ENCODE measurements at regions not wholly inside any gene's neighbourhood (a gene's known extent, or its start where the extent isn't known, plus 50 kb on each side); places are given as distances from the start of the nearest gene placed in this dataset.

- intact Hi-C loops (cut with DNase I; ENCODE audit: low total_unique reads), result no loop called here
- H3K4me3 ChIP-seq (ENCODE audit: low read depth, poor library complexity, severe bottlenecking), result no peak overlapping the region
- TF ChIP-seq CTCF (IDR thresholded peaks at IDR 0.05), result no peak
- no peak for TF ChIP-seq POLR2A (IDR thresholded peaks at IDR 0.05)
- 86 to 93% methylated on average over 1 of the region's 1 CpG for WGBS, 2 donors
- DNase-seq (ENCODE audit: low spot score in 2 of 2), result no peak
These were observed 341.2 kb downstream of the PIK3C3 start for GRCh38 chr18:42296192-42296591.

- intact Hi-C loops (cut with DNase I; ENCODE audit: low total_unique reads), result no loop called here
- TF ChIP-seq CTCF (IDR thresholded peaks at IDR 0.05) (no peak), POLR2A (IDR thresholded peaks at IDR 0.05) (no peak)
- H3K4me3 ChIP-seq (ENCODE audit: low read depth, poor library complexity, severe bottlenecking), result no peak overlapping the region
- DNase-seq (ENCODE audit: low spot score in 2 of 2), result no peak
These were observed 341.7 kb downstream of the PIK3C3 start for GRCh38 chr18:42296723-42297122.

- WGBS, 2 donors, result 31 to 32% methylated on average over 15 of the region's 15 CpGs
- DNase-seq (ENCODE audit: low spot score in 2 of 2), result peak; percentile 76 to 90
- TF ChIP-seq POLR2A (IDR thresholded peaks at IDR 0.05), result no peak
- TF ChIP-seq CTCF (IDR thresholded peaks at IDR 0.05), result peak in 1 of 3 donors; percentile 46
- intact Hi-C loops (cut with DNase I; ENCODE audit: low total_unique reads), result no loop called here
- H3K4me3 ChIP-seq (ENCODE audit: low read depth, poor library complexity, severe bottlenecking), result no peak overlapping the region
These were observed 344.0 kb downstream of the PIK3C3 start for GRCh38 chr18:42298759-42299675.

GRCh38 chr18:42305869-42306593, 351.0 kb downstream of the PIK3C3 start:
- DNase-seq (ENCODE audit: low spot score in 2 of 2), result no peak

GRCh38 chr18:42306594-42306980, 351.6 kb downstream of the PIK3C3 start:
- TF ChIP-seq POLR2A (IDR thresholded peaks at IDR 0.05) (no peak), CTCF (IDR thresholded peaks at IDR 0.05) (no peak)
- no peak for DNase-seq (ENCODE audit: low spot score in 2 of 2)
- intact Hi-C loops (cut with DNase I; ENCODE audit: low total_unique reads), result no loop called here
- no peak overlapping the region for H3K4me3 ChIP-seq (ENCODE audit: low read depth, poor library complexity, severe bottlenecking)

More at GRCh38 chr18:42305869-42306593, 351.0 kb downstream of the PIK3C3 start:
- intact Hi-C loops (cut with DNase I; ENCODE audit: low total_unique reads), result no loop called here
- H3K4me3 ChIP-seq (ENCODE audit: low read depth, poor library complexity, severe bottlenecking), result no peak overlapping the region
- TF ChIP-seq CTCF (IDR thresholded peaks at IDR 0.05) (no peak), POLR2A (IDR thresholded peaks at IDR 0.05) (no peak)
- WGBS, 2 donors, result 55 to 82% methylated on average over 3 of the region's 3 CpGs
